Activated CD4-positive, alpha-beta memory T cell treated with anti-CD3 and anti-CD28 coated beads for 36 hours (primary cell): ENCODE measurements at regions not wholly inside any gene's neighbourhood (a gene's known extent, or its start where the extent isn't known, plus 50 kb on each side); places are given as distances from the start of the nearest gene placed in this dataset. TPM values are rescaled to one million over a fixed set of nuclear protein-coding genes. Genes with fewer than 3 reads are reported as not detected.

Experiments used
- microRNA-seq: library from miRNA; unstranded; fragments of <30 nt; microRNA quantifications from one replicate; pipeline ENCODE4 v1.2.0, GENCODE V29; 2022; ENCODE audit warnings: borderline number of aligned reads, borderline microRNAs expressed, borderline replicate concordance

Small RNA genes in the stretch of these regions (microRNA-seq; reads per million reads assigned to microRNA genes)
- gene MIR8081 = not detected
